SU-DHL-6 (cell line): ENCODE measurements at regions not wholly inside any gene's neighbourhood (a gene's known extent, or its start where the extent isn't known, plus 50 kb on each side); places are given as distances from the start of the nearest gene placed in this dataset.

ENCODE experiments used
- EZH2phosphoT487 ChIP-seq: fragments of 200-600 bp; sonication (generic), shearing (Covaris generic); conservative IDR thresholded peaks from 2 replicates; pipeline ENCODE4 v1.6.1; 2018; ENCODE audit warnings: mild to moderate bottlenecking, antibody characterized with exemption, low read length, moderate library complexity, mixed read lengths
- TF ChIP-seq, protein P1 (sequence below): fragments of 200-600 bp; sonication (generic); IDR thresholded peaks from one replicate; pipeline ENCODE4 v1.5.1; 2017; ENCODE audit warnings: antibody characterized with exemption, mild to moderate bottlenecking, low read length, moderate library complexity; ENCODE audit not compliant: insufficient read depth, poor library complexity, severe bottlenecking

- TF ChIP-seq, protein P1, sequence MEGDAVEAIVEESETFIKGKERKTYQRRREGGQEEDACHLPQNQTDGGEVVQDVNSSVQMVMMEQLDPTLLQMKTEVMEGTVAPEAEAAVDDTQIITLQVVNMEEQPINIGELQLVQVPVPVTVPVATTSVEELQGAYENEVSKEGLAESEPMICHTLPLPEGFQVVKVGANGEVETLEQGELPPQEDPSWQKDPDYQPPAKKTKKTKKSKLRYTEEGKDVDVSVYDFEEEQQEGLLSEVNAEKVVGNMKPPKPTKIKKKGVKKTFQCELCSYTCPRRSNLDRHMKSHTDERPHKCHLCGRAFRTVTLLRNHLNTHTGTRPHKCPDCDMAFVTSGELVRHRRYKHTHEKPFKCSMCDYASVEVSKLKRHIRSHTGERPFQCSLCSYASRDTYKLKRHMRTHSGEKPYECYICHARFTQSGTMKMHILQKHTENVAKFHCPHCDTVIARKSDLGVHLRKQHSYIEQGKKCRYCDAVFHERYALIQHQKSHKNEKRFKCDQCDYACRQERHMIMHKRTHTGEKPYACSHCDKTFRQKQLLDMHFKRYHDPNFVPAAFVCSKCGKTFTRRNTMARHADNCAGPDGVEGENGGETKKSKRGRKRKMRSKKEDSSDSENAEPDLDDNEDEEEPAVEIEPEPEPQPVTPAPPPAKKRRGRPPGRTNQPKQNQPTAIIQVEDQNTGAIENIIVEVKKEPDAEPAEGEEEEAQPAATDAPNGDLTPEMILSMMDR, result no peak
- TF ChIP-seq EZH2phosphoT487, result no peak
Measured at GRCh38 chr15:69686626-69687025, 234.0 kb downstream of the RPLP1 start.
